ENCODE measurements at regions not wholly inside any gene's neighbourhood (a gene's known extent, or its start where the extent isn't known, plus 50 kb on each side); places are given as distances from the start of the nearest gene placed in this dataset.

- DNase-seq (ENCODE audit: low spot score), result no peak
Observed at GRCh38 chr11:131121426-131122333, 205.4 kb upstream of the SNX19 start.

DNA sequence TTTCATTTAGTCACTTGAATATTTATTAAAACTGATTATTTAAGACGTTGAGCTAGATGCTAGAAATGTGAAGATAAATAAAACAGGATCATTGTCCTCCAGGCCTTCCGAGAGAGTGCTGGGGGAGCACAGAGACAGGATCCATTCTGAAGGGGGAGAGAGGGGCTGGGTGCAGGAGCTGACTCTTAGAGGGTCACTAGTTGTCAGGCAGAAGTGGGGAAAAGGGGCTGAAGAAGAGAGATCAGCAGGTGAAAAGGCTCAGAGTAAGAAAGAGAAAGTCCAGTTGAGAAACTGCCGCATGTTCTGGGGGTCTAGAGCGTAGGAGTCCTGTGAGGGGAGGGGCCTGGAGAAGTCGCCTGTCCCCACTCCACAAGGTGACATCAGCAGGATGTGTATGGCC is 206.2 kb upstream of the SNX19 start:
- DNase-seq (ENCODE audit: low spot score), result no peak

GRCh38 chr11:131129474-131129873 is 213.2 kb upstream of the SNX19 start:
- no peak for DNase-seq (ENCODE audit: low spot score)

DNA sequence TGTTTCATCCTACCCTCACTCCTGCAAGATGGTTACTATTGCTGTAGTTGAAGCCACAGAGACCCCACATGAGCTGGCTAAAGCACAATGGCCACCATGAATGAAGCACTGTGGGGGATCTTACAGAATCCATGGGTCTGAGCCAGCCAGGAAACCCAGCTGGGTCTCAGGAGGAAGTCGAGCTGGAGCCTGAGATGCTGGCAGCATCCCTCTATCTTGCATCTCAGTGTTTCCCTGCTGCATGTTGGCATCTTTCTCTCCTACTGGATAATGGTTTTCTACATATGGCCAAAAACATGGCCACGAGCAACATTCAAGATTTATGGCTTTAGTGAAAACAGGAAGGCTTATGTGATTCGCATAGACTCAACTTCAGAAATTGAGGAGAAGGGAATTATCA is 219.3 kb upstream of the SNX19 start:
- DNase-seq (ENCODE audit: low spot score), result no peak

DNA sequence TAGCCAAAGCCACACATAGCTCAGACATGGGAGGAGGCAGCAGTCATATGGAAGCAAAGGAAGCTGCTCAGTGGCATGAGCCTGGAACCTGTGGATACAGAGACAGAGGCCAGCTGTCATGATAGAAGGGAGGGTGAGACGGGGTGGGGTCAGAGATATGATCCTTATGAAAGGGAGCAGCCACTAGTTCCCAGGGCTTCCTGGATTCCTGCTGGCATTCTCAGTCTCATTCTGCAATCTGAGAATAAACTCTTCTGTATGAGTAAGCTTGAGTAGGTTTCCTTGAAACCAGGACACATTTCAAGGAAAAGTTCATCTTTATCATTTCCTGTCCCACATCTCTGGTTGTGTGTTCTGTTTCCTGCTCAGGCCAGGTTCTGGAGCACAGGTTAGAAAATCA is 220.2 kb upstream of the SNX19 start:
- no peak for DNase-seq (ENCODE audit: low spot score)

GRCh38 chr11:131137046-131137445 is 220.8 kb upstream of the SNX19 start:
- no peak for DNase-seq (ENCODE audit: low spot score)

DNA sequence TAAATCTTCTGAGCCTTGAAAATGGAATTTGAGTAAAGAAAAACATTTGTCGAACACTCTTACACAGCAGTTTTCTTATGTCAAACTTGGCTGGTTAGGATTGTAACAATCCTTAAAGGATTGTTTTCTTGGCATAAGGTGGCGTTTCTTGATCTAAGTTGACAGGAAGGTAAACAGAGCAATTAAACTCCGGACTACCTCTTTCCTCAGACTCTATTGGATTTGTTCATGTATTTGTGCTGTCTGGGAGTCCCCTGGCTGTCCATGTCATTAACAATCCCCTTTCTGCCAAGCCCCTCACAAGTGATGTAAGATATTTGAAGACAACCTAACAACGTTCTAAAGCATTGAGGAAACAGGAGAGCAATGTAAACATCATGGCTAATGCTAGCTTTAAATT is 222.5 kb upstream of the SNX19 start:
- no peak for DNase-seq (ENCODE audit: low spot score)

DNA sequence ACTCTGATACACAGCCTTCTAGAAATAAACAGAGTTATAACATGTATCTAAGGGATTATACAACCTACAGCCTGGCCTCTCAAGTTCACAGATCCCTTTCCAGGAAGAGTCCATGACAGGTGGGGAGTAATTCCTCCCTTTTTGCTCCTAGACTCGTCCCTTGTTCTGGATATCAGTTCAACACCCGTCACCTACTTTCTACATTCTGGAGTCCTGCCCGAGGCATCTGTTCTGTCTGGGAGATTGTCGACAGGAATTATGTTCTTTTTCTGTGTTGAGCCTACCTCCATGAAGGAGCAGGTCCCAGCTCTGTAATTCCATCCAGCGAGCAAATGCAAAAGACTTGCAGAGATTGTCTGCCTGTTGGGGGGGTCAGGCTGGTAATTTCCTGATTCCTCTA is 224.6 kb upstream of the NTM start:
- no peak for DNase-seq (ENCODE audit: low spot score)

- no peak for DNase-seq (ENCODE audit: low spot score)
Observed at GRCh38 chr11:131146827-131147490, 223.5 kb upstream of the NTM start.

- DNase-seq (ENCODE audit: low spot score), result no peak
Observed at GRCh38 chr11:131154351-131154750, 216.1 kb upstream of the NTM start.

- DNase-seq (ENCODE audit: low spot score), result no peak
Observed at GRCh38 chr11:131157678-131158077, 212.7 kb upstream of the NTM start.

GRCh38 chr11:131160846-131161245 is 209.6 kb upstream of the NTM start:
- DNase-seq (ENCODE audit: low spot score), result no peak

DNA sequence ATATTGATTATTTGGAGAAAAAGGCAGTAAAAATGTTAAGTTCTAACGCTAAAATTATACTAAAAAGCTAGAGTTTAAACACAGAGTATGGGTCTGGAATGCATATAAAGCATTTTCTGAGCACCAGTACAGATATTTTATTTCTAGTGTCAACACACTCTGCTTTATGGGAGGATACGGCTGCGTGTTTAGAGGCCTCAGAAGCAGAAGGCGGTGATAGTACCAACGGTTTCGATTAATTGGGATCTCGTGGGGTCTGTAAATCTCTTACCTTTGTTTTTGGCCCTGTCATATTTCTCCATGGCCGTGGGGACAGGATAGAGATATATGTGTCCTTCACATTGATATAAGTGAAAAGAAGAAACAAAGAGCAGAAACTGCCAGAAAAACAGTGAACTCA is 206.8 kb upstream of the NTM start:
- DNase-seq (ENCODE audit: low spot score), result no peak

DNA sequence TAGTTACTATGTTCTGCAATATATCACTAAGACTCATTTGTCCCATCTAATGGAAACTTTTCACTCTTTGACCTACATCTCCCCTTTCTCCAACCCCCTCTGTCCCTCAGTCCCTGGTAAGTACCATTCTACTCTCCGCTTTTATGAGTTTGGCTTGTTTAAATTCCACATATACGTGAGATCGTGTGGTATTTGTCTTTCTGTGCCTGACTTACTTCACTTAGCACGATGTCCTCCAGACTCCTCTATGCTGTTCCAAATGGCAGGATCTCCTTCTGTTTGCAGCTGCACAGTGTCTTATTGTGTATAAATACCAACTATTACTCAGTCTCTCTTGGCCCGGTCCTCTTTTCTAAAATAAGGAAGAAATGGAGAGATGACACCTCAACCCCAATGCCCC is 205.4 kb upstream of the NTM start:
- no peak for DNase-seq (ENCODE audit: low spot score)

DNA sequence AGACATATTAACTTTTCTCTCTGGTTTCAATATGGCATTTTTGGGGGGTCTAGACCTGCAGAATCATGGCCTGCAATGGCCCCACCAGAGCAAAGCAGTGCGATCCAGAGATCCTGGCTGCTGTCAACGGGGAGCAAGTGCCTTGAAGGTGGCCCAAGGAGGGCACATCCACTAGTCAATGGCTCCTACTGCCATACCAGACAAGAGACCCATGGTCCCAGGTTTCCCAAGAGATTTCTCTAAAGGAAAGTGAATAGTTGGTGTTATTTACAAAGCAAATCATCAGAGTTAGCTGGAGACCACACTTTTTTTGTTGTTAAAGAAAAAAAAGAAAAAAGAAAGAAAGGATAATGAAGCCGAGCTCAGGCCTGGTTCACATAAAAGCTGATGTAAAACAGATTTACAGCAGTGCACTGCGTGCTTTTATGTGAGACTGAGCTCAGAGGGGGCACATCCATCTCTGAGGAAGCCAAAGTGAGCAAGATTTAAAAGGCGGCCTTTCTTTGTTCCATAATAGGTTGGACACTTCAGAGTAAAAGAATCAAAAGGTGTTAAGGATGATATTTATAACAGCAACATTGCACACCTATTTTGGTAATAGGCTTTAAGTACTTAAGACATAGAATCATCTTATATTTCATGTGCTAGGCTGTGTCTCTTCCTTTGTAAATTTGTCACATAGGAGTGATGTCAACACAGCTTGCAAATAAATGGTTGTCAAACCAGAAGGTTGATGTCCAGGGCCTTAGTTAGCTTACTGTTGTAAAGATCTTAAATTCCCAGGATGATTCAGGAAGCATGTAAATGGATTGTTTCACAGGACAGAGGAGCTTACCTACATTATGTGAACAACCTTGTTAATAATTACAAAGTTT is 201.3 kb upstream of the NTM start:
- DNase-seq (ENCODE audit: low spot score), result no peak

GRCh38 chr11:131172011-131172410 is 198.4 kb upstream of the NTM start:
- no peak for DNase-seq (ENCODE audit: low spot score)

- DNase-seq (ENCODE audit: low spot score), result no peak
Observed at GRCh38 chr11:131178020-131178419, 192.4 kb upstream of the NTM start.

DNA sequence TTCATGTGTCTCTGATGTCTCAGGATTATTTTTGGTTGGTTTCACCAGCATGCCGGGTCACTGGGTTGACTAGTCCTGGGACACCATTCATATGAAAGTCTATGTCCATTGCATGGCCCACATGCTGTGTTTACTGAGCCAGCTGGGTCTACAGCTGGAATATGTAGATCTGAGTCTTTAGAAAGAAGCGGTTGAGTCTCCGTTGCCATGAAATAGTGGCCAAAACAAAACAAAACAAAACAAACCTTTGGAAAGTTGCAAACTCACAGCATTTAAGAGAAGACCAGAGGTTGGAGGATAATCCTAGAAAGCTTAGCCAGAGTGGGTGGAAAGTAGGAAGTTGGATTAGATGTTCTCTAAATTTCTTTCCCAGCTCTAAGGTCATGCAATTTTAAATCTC is 191.8 kb upstream of the NTM start:
- no peak for DNase-seq (ENCODE audit: low spot score)

DNA sequence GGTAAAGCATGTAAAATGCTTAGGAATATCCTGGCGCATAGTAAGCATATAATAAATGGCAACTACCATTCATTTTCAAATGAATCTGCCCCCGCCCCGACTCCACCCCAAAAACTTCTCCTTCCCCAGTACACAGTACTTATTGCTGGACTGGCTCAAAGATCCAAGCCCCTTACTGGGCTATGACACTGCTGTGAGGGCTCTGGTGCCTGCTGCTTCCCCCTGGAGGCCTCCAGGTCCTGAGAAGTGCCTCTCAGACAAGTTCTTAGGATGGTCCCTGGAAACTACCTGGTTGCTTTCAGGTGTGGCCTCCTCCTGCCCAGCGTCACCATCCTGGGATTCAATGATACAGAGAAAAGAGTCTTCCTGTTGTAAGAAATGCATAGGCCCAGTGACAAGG is 190.6 kb upstream of the NTM start:
- no peak for DNase-seq (ENCODE audit: low spot score)

- no peak for DNase-seq (ENCODE audit: low spot score)
Observed at GRCh38 chr11:131185915-131186314, 184.5 kb upstream of the NTM start.

GRCh38 chr11:131186629-131187101 is 183.8 kb upstream of the NTM start:
- DNase-seq (ENCODE audit: low spot score), result no peak

DNA sequence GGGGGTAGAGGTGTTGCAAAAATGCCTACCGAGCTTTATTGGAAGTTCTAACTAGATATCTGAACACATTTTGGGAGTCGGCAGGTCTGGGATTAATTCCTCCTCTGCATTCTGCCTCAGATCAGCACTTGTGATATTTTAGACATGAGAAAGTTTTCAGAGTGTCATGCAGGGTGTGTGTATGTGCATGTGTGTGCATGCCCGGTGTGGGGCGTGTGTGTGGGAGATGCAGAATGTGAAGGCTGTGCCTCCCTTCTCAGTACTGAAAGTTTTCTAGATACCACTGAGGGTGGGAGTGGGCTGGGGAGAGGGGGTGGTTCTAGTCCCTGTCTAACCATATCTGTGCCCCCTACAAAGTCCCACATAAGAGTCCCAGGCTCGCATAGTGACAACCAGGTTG is 180.0 kb upstream of the NTM start:
- DNase-seq (ENCODE audit: low spot score), result no peak

Measured in A172 (cell line).